Vagina (tissue), 2 donors: ENCODE measurements at regions not wholly inside any gene's neighbourhood (a gene's known extent, or its start where the extent isn't known, plus 50 kb on each side); places are given as distances from the start of the nearest gene placed in this dataset.

Experiments
- CTCF ChIP-seq, 3 experiments: fragments of 450-650 bp in 2 of 3; fragments of 200-600 bp in 1 of 3; sonication (generic) in 1 of 3; IDR thresholded peaks; one replicate each; pipeline ENCODE4 v1.5.1; 2017 to 2019; ENCODE audit warnings: antibody characterized with exemption in 3 of 3, mild to moderate bottlenecking in 2 of 3, moderate library complexity in 2 of 3
- POLR2A ChIP-seq, 2 donors: fragments of 450-650 bp; IDR thresholded peaks; one replicate each; pipeline ENCODE4 v1.6.1; 2017; ENCODE audit warnings: antibody characterized with exemption in 2 of 2, mild to moderate bottlenecking in 2 of 2, moderate library complexity in 2 of 2
- POLR2AphosphoS5 ChIP-seq, 2 donors: sonication (generic); formaldehyde crosslinking; IDR thresholded peaks; one replicate each; pipeline ENCODE4 v1.9.0; 2017; ENCODE audit warnings: antibody characterized with exemption in 2 of 2, mild to moderate bottlenecking in 2 of 2, low read depth in 1 of 2; ENCODE audit not compliant: insufficient read depth in 1 of 2

DNA sequence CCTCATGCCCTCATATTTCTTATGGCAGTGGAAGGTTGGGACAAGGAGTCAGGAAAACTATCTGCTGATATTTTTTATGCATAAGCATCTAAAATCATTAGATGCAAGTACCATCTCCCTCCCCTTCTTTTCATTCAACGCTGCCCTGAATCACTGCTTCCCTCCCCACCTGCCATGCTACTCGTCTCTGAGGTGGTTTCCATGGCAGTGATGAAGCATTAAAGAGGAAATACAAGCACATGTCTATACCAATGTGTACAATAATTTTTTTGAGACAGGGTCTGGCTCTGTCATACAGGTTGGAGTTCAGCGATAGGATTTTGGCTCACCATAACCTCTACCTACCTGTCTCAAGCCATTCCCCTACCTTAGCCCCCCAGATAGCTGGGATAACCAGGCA is 67.5 kb upstream of the SETMAR start:
- TF ChIP-seq CTCF (IDR thresholded peaks at IDR 0.05): no peak
- no peak for TF ChIP-seq POLR2A (IDR thresholded peaks at IDR 0.05)
- no peak for TF ChIP-seq POLR2AphosphoS5 (IDR thresholded peaks at IDR 0.05; ENCODE audit: insufficient read depth in 1 of 2, low read depth in 1 of 2)
